PC-9 (cell line): ENCODE measurements at regions not wholly inside any gene's neighbourhood (a gene's known extent, or its start where the extent isn't known, plus 50 kb on each side); places are given as distances from the start of the nearest gene placed in this dataset.

Source experiments
- EZH2 ChIP-seq: fragments of 200-600 bp; sonication (generic); IDR thresholded peaks from 2 replicates; pipeline ENCODE4 v1.8.0; 2017; ENCODE audit warnings: antibody characterized with exemption, low read depth
- TF ChIP-seq, protein P1 (sequence below): fragments of 200-600 bp; sonication (generic); conservative IDR thresholded peaks from 2 replicates; pipeline ENCODE4 v1.6.1; 2017; ENCODE audit warnings: mixed run types, antibody characterized with exemption, mild to moderate bottlenecking, moderate library complexity

- TF ChIP-seq, protein P1, sequence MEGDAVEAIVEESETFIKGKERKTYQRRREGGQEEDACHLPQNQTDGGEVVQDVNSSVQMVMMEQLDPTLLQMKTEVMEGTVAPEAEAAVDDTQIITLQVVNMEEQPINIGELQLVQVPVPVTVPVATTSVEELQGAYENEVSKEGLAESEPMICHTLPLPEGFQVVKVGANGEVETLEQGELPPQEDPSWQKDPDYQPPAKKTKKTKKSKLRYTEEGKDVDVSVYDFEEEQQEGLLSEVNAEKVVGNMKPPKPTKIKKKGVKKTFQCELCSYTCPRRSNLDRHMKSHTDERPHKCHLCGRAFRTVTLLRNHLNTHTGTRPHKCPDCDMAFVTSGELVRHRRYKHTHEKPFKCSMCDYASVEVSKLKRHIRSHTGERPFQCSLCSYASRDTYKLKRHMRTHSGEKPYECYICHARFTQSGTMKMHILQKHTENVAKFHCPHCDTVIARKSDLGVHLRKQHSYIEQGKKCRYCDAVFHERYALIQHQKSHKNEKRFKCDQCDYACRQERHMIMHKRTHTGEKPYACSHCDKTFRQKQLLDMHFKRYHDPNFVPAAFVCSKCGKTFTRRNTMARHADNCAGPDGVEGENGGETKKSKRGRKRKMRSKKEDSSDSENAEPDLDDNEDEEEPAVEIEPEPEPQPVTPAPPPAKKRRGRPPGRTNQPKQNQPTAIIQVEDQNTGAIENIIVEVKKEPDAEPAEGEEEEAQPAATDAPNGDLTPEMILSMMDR, result no peak
- TF ChIP-seq EZH2, result no peak
Observed at GRCh38 chr15:95498961-95499360, 831.5 kb upstream of the NR2F2 start.
